A549 (cell line): ENCODE measurements at regions not wholly inside any gene's neighbourhood (a gene's known extent, or its start where the extent isn't known, plus 50 kb on each side); places are given as distances from the start of the nearest gene placed in this dataset.

Experiments
- ATAC-seq, 2 experiments: fragments of 200-7000 bp in 1 of 2; fragments of >200 bp in 1 of 2; cut with Nextera tagmentation in 1 of 2; cut with Tn5 transposase in 1 of 2; 3 replicates each; pipeline versions ENCODE4 v1.8.0 to v1.9.1; 2018 to 2020; ENCODE audit warnings: mild to moderate bottlenecking in 1 of 2, moderate library complexity in 1 of 2
- CTCF ChIA-PET: fragments of 300-600 bp; sonication (Branson Sonifier 250); formaldehyde crosslinking; extraction: SDS; loops from one replicate; lab custom pipeline; 2021; ENCODE audit warnings: antibody characterized with exemption, inconsistent platforms; lab: Yijun Ruan, JAX
- POLR2A ChIA-PET: fragments of 350-600 bp; formaldehyde crosslinking; extraction: SDS; loops from one replicate; lab custom pipeline; 2021; ENCODE audit warnings: antibody characterized with exemption, inconsistent platforms; lab: Yijun Ruan, JAX
- DNase-seq, 2 experiments: peaks; one replicate each; pipeline versions ENCODE4 v3.0.0 to v3.0.0-alpha.2; 2011 to 2016; ENCODE audit warnings: low read depth in 1 of 2, low spot score in 1 of 2
- FAIRE-seq: peaks from 2 replicates; lab custom pipeline; 2011; peaks lifted over from hg19 to GRCh38; lab: Jason Lieb, UNC
- H3K27ac ChIP-seq, 2 experiments: fragments of >200 bp; sonication (Bioruptor Twin); formaldehyde crosslinking; 3 replicates each; pipeline ENCODE4 v1.5.1; 2016 to 2017
- H3K4me1 ChIP-seq: fragments of >200 bp; sonication (Bioruptor Twin); formaldehyde crosslinking; 3 replicates; pipeline ENCODE4 v1.6.1; 2016
- H3K4me2 ChIP-seq: fragments of >200 bp; sonication (Bioruptor Twin); formaldehyde crosslinking; 3 replicates; pipeline ENCODE4 v1.6.1; 2016
- H3K4me3 ChIP-seq: fragments of >200 bp; sonication (Bioruptor Twin); formaldehyde crosslinking; 3 replicates; pipeline ENCODE4 v1.5.1; 2016
- H3K9me3 ChIP-seq: fragments of >200 bp; sonication (Bioruptor Twin); formaldehyde crosslinking; 3 replicates; pipeline ENCODE4 v1.6.1; 2016
- CBX8 ChIP-seq: fragments of 200-600 bp; sonication (generic); IDR thresholded peaks from 2 replicates; pipeline ENCODE4 v1.6.1; 2016
- CEBPB ChIP-seq, 2 experiments: fragments of >200 bp in 1 of 2; sonication (Bioruptor Twin) in 1 of 2; formaldehyde crosslinking in 1 of 2; IDR thresholded peaks; 2 replicates each; pipeline ENCODE4 v1.6.1; 2012 to 2016
- CHD2 ChIP-seq: fragments of 150-350 bp; IDR thresholded peaks from 2 replicates; pipeline ENCODE4 v1.6.1; 2014; ENCODE audit warnings: low read length; ENCODE audit not compliant: partially characterized antibody
- CHD4 ChIP-seq: fragments of 200-600 bp; sonication (generic); IDR thresholded peaks from 2 replicates; pipeline ENCODE4 v1.6.1; 2016; ENCODE audit warnings: antibody characterized with exemption, mild to moderate bottlenecking, borderline replicate concordance
- E2F6 ChIP-seq: IDR thresholded peaks from 2 replicates; pipeline ENCODE4 v1.6.1; 2012; ENCODE audit warnings: low read depth, borderline replicate concordance
- EHMT2 ChIP-seq: fragments of 200-600 bp; sonication (generic); IDR thresholded peaks from 2 replicates; pipeline ENCODE4 v1.6.1; 2016; ENCODE audit warnings: antibody characterized with exemption, low read depth, mild to moderate bottlenecking, moderate library complexity
- FOXS1 ChIP-seq: fragments of 250-450 bp; sonication (Bioruptor Pico); IDR thresholded peaks from 2 replicates; pipeline ENCODE4 v1.5.0; 2020; ENCODE audit warnings: mild to moderate bottlenecking, moderate library complexity
- HDAC2 ChIP-seq: fragments of 200-600 bp; sonication (generic); IDR thresholded peaks from 2 replicates; pipeline ENCODE4 v1.6.1; 2016
- HES2 ChIP-seq: fragments of >200 bp; sonication (Bioruptor Twin); formaldehyde crosslinking; IDR thresholded peaks from 2 replicates; pipeline ENCODE4 v1.6.1; 2016
- HEYL ChIP-seq: fragments of 250-450 bp; sonication (Bioruptor Pico); IDR thresholded peaks from 2 replicates; pipeline ENCODE4 v1.8.0; 2021; ENCODE audit warnings: mild to moderate bottlenecking, moderate library complexity
- HOXB5 ChIP-seq: fragments of 250-450 bp; sonication (Bioruptor Pico); IDR thresholded peaks from 2 replicates; pipeline ENCODE4 v1.5.0; 2020; ENCODE audit warnings: mild to moderate bottlenecking, moderate library complexity
- JUNB ChIP-seq: fragments of >200 bp; sonication (Bioruptor Twin); formaldehyde crosslinking; IDR thresholded peaks from 2 replicates; pipeline ENCODE4 v1.6.1; 2016
- KDM1A ChIP-seq: fragments of 200-600 bp; sonication (generic); IDR thresholded peaks from 2 replicates; pipeline ENCODE4 v1.6.1; 2016; ENCODE audit warnings: low read depth, mild to moderate bottlenecking
- POLR2A ChIP-seq: IDR thresholded peaks from 2 replicates; pipeline ENCODE4 v1.6.1; 2012; ENCODE audit warnings: mild to moderate bottlenecking, low read length
- RAD21 ChIP-seq, 2 experiments: fragments of >200 bp in 1 of 2; sonication (Bioruptor Twin) in 1 of 2; formaldehyde crosslinking in 1 of 2; IDR thresholded peaks in 1 of 2; conservative IDR thresholded peaks in 1 of 2; 2 replicates in 1 of 2; 3 replicates in 1 of 2; pipeline ENCODE4 v1.6.1; 2012 to 2018; ENCODE audit warnings: inconsistent platforms in 1 of 2
- REST ChIP-seq: fragments of 200-600 bp; sonication (generic); IDR thresholded peaks from 2 replicates; pipeline ENCODE4 v1.6.1; 2016; ENCODE audit warnings: antibody characterized with exemption, mild to moderate bottlenecking, moderate library complexity
- SMC3 ChIP-seq: fragments of >200 bp; sonication (Bioruptor Twin); formaldehyde crosslinking; IDR thresholded peaks from 3 replicates; pipeline ENCODE4 v1.6.1; 2018; ENCODE audit warnings: inconsistent platforms
- TFCP2L1 ChIP-seq: fragments of 250-450 bp; sonication (Bioruptor Pico); IDR thresholded peaks from 2 replicates; pipeline ENCODE4 v1.5.0; 2021; ENCODE audit warnings: mild to moderate bottlenecking
- ZC3H11A ChIP-seq: fragments of 450-650 bp; IDR thresholded peaks from 2 replicates; pipeline ENCODE4 v1.6.1; 2014; ENCODE audit warnings: antibody characterized with exemption, mild to moderate bottlenecking
- WGBS: methylation state at CpG from one replicate; pipeline ENCODE4 v1.1.6; 2017; ENCODE audit errors: missing lambda C conversion rate; 5-methylcytosine and 5-hydroxymethylcytosine counted together

DNA sequence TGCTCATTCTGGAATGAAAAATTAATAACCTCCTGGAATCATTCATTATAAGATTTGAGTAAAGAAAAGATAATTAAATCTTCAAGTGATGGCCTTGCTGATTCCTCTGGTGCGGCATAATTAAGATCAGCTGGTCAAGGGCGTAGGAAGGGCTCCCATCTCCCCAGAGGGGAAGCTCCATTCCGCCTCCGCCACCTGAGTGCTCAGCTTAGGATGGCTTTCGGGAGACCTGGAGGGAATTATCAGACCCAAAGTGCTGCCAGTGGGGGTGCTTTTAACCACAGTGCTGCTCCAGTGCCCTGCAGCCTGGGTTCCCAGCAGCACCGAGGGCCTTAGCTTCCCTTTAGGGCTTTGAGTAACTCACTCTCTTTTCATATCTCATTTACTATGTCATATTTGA, 556.6 kb upstream of the RGMA start:
- no peak overlapping the region for H3K4me2 ChIP-seq
- CTCF ChIA-PET = no interaction called here
- ATAC-seq (no peak), FAIRE-seq (no peak), DNase-seq (no peak)
- no peak overlapping the region for H3K27ac ChIP-seq
- 10% methylated on average over 6 of the region's 6 CpGs for WGBS
- POLR2A ChIA-PET = no interaction called here
- H3K4me3 ChIP-seq = no peak overlapping the region
- TF ChIP-seq HES2 (no peak), CEBPB (IDR thresholded peaks at IDR 0.05) (no peak), HEYL (CRISPR knock-in tag) (no peak), CHD2 (no peak), FOXS1 (CRISPR knock-in tag) (no peak), REST (no peak), HOXB5 (CRISPR knock-in tag) (no peak), CHD4 (no peak), KDM1A (no peak), EHMT2 (no peak), CBX8 (no peak), RAD21 (conservative IDR thresholded peaks at IDR 0.05 in 1 of 2, IDR thresholded peaks at IDR 0.05 in 1 of 2) (no peak)
- no peaks in the 10 kb centered on the region for H3K9me3 ChIP-seq
- H3K4me1 ChIP-seq = no peaks in the 10 kb centered on the region

GRCh38 chr15:93644595-93644994, 555.6 kb upstream of the RGMA start:
- DNase-seq (no peak), FAIRE-seq (no peak), ATAC-seq (no peak)
- Histone ChIP-seq H3K9me3 (no peaks in the 10 kb centered on the region), H3K4me2 (no peak overlapping the region), H3K4me1 (no peaks in the 10 kb centered on the region), H3K27ac (no peak overlapping the region), H3K4me3 (no peak overlapping the region)
- CTCF ChIA-PET = interaction anchor here (1.2 kb wide), 1 partner anchor 14 kb away, joined by 3 read pairs; no protein-coding TSS in a partner anchor
- POLR2A ChIA-PET = no interaction called here
- no peak for TF ChIP-seq POLR2A
- no peak for TF ChIP-seq ZC3H11A
- no peak for TF ChIP-seq E2F6
- no peak for TF ChIP-seq SMC3
- TF ChIP-seq JUNB = no peak
- TF ChIP-seq REST = no peak
- no peak for TF ChIP-seq HDAC2
- no peak for TF ChIP-seq TFCP2L1 (CRISPR knock-in tag)
